ENCODE measurements at regions not wholly inside any gene's neighbourhood (a gene's known extent, or its start where the extent isn't known, plus 50 kb on each side); places are given as distances from the start of the nearest gene placed in this dataset.

GRCh38 chr10:131692686-131693334 is 208.0 kb upstream of the PPP2R2D start:
- H3K27ac Mint-ChIP-seq (ENCODE audit: unreplicated experiment), result no peak overlapping the region
- no peak for DNase-seq (ENCODE audit: extremely low spot score, unreplicated experiment)
- H3K9me3 Mint-ChIP-seq (ENCODE audit: unreplicated experiment), result peaks cover 30% of the 10 kb centered on the region

GRCh38 chr10:131693766-131694165 is 207.0 kb upstream of the PPP2R2D start:
- H3K4me1 Mint-ChIP-seq (ENCODE audit: unreplicated experiment), result no peaks in the 10 kb centered on the region
- DNase-seq (ENCODE audit: extremely low spot score, unreplicated experiment), result no peak

More at GRCh38 chr10:131692686-131693334, 208.0 kb upstream of the PPP2R2D start:
- H3K27me3 Mint-ChIP-seq (ENCODE audit: unreplicated experiment), result no peaks in the 10 kb centered on the region
- peaks cover 4% of the 10 kb centered on the region for H3K36me3 Mint-ChIP-seq (ENCODE audit: unreplicated experiment)
- H3K4me3 Mint-ChIP-seq (ENCODE audit: unreplicated experiment), result no peak overlapping the region
- no peaks in the 10 kb centered on the region for H3K4me1 Mint-ChIP-seq (ENCODE audit: unreplicated experiment)
- no peak for TF ChIP-seq CTCF (IDR thresholded peaks at IDR 0.05)

GRCh38 chr10:131694168-131694780 is 206.5 kb upstream of the PPP2R2D start:
- H3K27ac Mint-ChIP-seq (ENCODE audit: unreplicated experiment), result no peak overlapping the region
- DNase-seq (ENCODE audit: extremely low spot score, unreplicated experiment), result no peak
- no peaks in the 10 kb centered on the region for H3K27me3 Mint-ChIP-seq (ENCODE audit: unreplicated experiment)
- TF ChIP-seq CTCF (IDR thresholded peaks at IDR 0.05), result no peak
- H3K36me3 Mint-ChIP-seq (ENCODE audit: unreplicated experiment), result peaks cover 4% of the 10 kb centered on the region
- no peak overlapping the region for H3K4me3 Mint-ChIP-seq (ENCODE audit: unreplicated experiment)
- H3K4me1 Mint-ChIP-seq (ENCODE audit: unreplicated experiment), result no peaks in the 10 kb centered on the region
- peaks cover 27% of the 10 kb centered on the region for H3K9me3 Mint-ChIP-seq (ENCODE audit: unreplicated experiment)

More at GRCh38 chr10:131693766-131694165, 207.0 kb upstream of the PPP2R2D start:
- Mint-ChIP-seq H3K36me3 (ENCODE audit: unreplicated experiment) (peaks cover 4% of the 10 kb centered on the region), H3K27me3 (ENCODE audit: unreplicated experiment) (no peaks in the 10 kb centered on the region), H3K27ac (ENCODE audit: unreplicated experiment) (no peak overlapping the region), H3K9me3 (ENCODE audit: unreplicated experiment) (peaks cover 30% of the 10 kb centered on the region), H3K4me3 (ENCODE audit: unreplicated experiment) (no peak overlapping the region)
- no peak for TF ChIP-seq CTCF (IDR thresholded peaks at IDR 0.05)

GRCh38 chr10:131694781-131695495 is 205.9 kb upstream of the PPP2R2D start:
- Mint-ChIP-seq H3K27ac (ENCODE audit: unreplicated experiment) (no peak overlapping the region), H3K36me3 (ENCODE audit: unreplicated experiment) (peaks cover 4% of the 10 kb centered on the region), H3K4me1 (ENCODE audit: unreplicated experiment) (no peaks in the 10 kb centered on the region), H3K4me3 (ENCODE audit: unreplicated experiment) (no peak overlapping the region), H3K27me3 (ENCODE audit: unreplicated experiment) (no peaks in the 10 kb centered on the region), H3K9me3 (ENCODE audit: unreplicated experiment) (peaks cover 20% of the 10 kb centered on the region)
- no peak for TF ChIP-seq CTCF (IDR thresholded peaks at IDR 0.05)
- DNase-seq (ENCODE audit: extremely low spot score, unreplicated experiment), result peak; percentile 74

All from osteocyte (in vitro differentiated cells).